ENCODE measurements at regions not wholly inside any gene's neighbourhood (a gene's known extent, or its start where the extent isn't known, plus 50 kb on each side); places are given as distances from the start of the nearest gene placed in this dataset.

DNA sequence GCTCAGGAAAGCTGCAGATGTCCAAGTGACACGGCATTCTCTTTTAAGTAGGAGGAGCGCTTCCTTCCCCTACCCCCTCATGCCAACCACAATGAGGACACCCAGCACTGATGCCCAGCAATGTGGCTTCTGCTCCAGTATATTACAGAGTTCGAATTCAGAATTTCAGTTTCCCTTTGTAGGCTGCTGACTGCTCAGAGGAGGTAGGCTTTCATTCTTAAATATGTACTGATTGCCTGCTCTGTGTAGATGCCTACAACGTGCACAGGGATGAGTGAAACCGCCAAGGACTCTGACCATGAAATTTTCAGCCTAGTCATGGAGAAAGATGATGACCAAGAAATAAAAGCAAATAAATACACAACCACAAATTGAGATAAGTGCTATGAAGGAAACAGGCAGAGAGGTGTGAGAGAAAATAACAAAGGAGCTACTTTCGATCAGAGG lies 50.9 kb upstream of the TNFAIP3 start:
- Histone ChIP-seq H3K79me2 (ENCODE audit: control insufficient read depth, insufficient read depth, low read length) (no peaks in the 10 kb centered on the region), H2AFZ (ENCODE audit: low read length) (no peak overlapping the region), H3K36me3 (ENCODE audit: control insufficient read depth, insufficient read depth, low read length) (no peaks in the 10 kb centered on the region), H3K9ac (ENCODE audit: insufficient read depth, low read length) (no peak overlapping the region), H3K4me3 (replicated peaks in 1 of 4; ENCODE audit: control extremely low read depth in 1 of 4, insufficient read depth in 1 of 4, low read depth in 3 of 4, low read length in 4 of 4) (no peak overlapping the region), H3K9me3 (ENCODE audit: control insufficient read depth, insufficient read depth, low read depth, low read length) (no peaks in the 10 kb centered on the region), H4K20me1 (ENCODE audit: control insufficient read depth, extremely low read depth, insufficient read depth, low read length) (no peaks in the 10 kb centered on the region), H3K27ac (ENCODE audit: insufficient read depth, low read length) (no peak overlapping the region), H3K27me3 (ENCODE audit: control insufficient read depth, insufficient read depth, low read length) (no peaks in the 10 kb centered on the region), H3K4me1 (ENCODE audit: control insufficient read depth, extremely low read depth, insufficient read depth, low read length) (peaks cover 8% of the 10 kb centered on the region), H3K4me2 (ENCODE audit: extremely low read depth, insufficient read depth, low read length) (no peak overlapping the region)
- TF ChIP-seq, protein P1, sequence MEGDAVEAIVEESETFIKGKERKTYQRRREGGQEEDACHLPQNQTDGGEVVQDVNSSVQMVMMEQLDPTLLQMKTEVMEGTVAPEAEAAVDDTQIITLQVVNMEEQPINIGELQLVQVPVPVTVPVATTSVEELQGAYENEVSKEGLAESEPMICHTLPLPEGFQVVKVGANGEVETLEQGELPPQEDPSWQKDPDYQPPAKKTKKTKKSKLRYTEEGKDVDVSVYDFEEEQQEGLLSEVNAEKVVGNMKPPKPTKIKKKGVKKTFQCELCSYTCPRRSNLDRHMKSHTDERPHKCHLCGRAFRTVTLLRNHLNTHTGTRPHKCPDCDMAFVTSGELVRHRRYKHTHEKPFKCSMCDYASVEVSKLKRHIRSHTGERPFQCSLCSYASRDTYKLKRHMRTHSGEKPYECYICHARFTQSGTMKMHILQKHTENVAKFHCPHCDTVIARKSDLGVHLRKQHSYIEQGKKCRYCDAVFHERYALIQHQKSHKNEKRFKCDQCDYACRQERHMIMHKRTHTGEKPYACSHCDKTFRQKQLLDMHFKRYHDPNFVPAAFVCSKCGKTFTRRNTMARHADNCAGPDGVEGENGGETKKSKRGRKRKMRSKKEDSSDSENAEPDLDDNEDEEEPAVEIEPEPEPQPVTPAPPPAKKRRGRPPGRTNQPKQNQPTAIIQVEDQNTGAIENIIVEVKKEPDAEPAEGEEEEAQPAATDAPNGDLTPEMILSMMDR (conservative IDR thresholded peaks at IDR 0.05 in 1 of 2, IDR thresholded peaks at IDR 0.05 in 1 of 2; ENCODE audit: low read depth in 1 of 2, low read length in 2 of 2) = no peak
- TF ChIP-seq EZH2 (IDR thresholded peaks at IDR 0.05; ENCODE audit: low read length, missing control alignments) = no peak
- DNase-seq (ENCODE audit: low read depth in 2 of 2) = peak in 1 of 2 donors; percentile 27

DNA sequence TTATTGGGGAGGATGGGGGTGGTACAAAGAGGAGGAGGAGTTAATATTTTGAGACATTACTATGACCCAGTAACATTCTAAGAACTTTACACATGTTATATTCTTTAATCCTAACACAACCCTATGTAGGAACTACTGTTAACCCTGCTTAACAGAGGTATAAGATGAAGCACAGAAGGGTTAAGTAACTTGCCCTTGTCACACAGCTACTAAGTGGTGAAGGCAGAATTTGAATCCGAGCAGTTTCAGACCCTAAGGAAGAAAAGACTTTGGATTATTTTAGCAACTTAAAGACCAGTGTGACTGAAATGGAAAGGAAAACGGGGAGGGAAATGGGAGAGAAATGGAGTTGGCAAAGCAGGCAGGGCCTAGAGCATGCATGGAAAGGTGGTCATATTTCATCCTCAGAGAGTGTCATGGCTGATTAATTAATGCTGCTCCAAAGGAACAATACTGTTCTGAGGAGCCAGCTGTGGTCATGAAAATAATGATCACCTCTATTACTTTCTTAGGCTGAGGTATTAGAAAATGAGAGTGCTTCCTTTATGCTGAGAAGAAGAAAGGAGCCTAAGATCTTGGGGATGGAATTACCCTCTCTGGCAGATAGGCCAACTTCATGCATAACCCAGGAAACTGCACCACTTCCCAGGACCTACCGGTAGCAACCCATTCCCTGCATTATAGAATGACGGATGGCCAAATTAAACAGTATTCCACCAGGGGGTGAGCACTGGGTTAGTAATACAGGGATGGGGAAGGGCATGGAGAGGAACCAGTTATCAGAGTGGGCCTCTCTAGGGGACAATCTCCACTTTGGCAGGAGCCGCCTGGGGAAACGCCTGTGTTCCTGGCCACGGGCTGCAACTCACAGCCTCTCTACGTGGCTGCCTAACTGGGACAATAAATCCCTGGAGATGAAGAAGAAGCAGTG lies 50.1 kb upstream of the TNFAIP3 start:
- H3K9me3 ChIP-seq (ENCODE audit: control insufficient read depth, insufficient read depth, low read depth, low read length) = no peaks in the 10 kb centered on the region
- H3K4me1 ChIP-seq (ENCODE audit: control insufficient read depth, extremely low read depth, insufficient read depth, low read length) = peaks cover 11% of the 10 kb centered on the region
- no peak overlapping the region for H3K4me3 ChIP-seq (replicated peaks in 1 of 4; ENCODE audit: control extremely low read depth in 1 of 4, insufficient read depth in 1 of 4, low read depth in 3 of 4, low read length in 4 of 4)
- no peak overlapping the region for H3K9ac ChIP-seq (ENCODE audit: insufficient read depth, low read length)
- DNase-seq (ENCODE audit: low read depth in 2 of 2) = no peak
- no peaks in the 10 kb centered on the region for H4K20me1 ChIP-seq (ENCODE audit: control insufficient read depth, extremely low read depth, insufficient read depth, low read length)
- no peaks in the 10 kb centered on the region for H3K27me3 ChIP-seq (ENCODE audit: control insufficient read depth, insufficient read depth, low read length)
- H3K36me3 ChIP-seq (ENCODE audit: control insufficient read depth, insufficient read depth, low read length) = no peaks in the 10 kb centered on the region
- no peak overlapping the region for H3K27ac ChIP-seq (ENCODE audit: insufficient read depth, low read length)
- H3K79me2 ChIP-seq (ENCODE audit: control insufficient read depth, insufficient read depth, low read length) = no peaks in the 10 kb centered on the region
- H3K4me2 ChIP-seq (ENCODE audit: extremely low read depth, insufficient read depth, low read length) = no peak overlapping the region
- no peak for TF ChIP-seq EZH2 (IDR thresholded peaks at IDR 0.05; ENCODE audit: low read length, missing control alignments)
- TF ChIP-seq, protein P1 (conservative IDR thresholded peaks at IDR 0.05 in 1 of 2, IDR thresholded peaks at IDR 0.05 in 1 of 2; ENCODE audit: low read depth in 1 of 2, low read length in 2 of 2) = no peak
- no peak overlapping the region for H2AFZ ChIP-seq (ENCODE audit: low read length)
